Fibroblast of lung (primary cell): ENCODE measurements at regions not wholly inside any gene's neighbourhood (a gene's known extent, or its start where the extent isn't known, plus 50 kb on each side); places are given as distances from the start of the nearest gene placed in this dataset.

Experiments
- DNase-seq, 2 donors: peaks; one replicate each; pipeline versions ENCODE4 v3.0.0 to v3.0.0-alpha.2; 2010; ENCODE audit warnings: low read depth in 2 of 2
- H2AFZ ChIP-seq: 2 replicates; pipeline ENCODE4 v1.5.1; 2012; ENCODE audit warnings: low read length, control low read depth, inconsistent platforms
- H3K27ac ChIP-seq: 2 replicates; pipeline ENCODE4 v1.5.1; 2011; ENCODE audit warnings: low read length, control low read depth; ENCODE audit not compliant: insufficient read depth
- H3K27me3 ChIP-seq: 2 replicates; pipeline ENCODE4 v1.5.1; 2011; ENCODE audit warnings: mild to moderate bottlenecking, low read length; ENCODE audit not compliant: control insufficient read depth, insufficient read depth
- H3K36me3 ChIP-seq: 2 replicates; pipeline ENCODE4 v1.5.1; 2011; ENCODE audit warnings: low read length; ENCODE audit not compliant: control insufficient read depth, insufficient read depth
- H3K4me1 ChIP-seq: 2 replicates; pipeline ENCODE4 v1.5.1; 2011; ENCODE audit warnings: low read length; ENCODE audit not compliant: control insufficient read depth, insufficient read depth; ENCODE audit errors: extremely low read depth
- H3K4me2 ChIP-seq: 2 replicates; pipeline ENCODE4 v1.5.1; 2011; ENCODE audit warnings: low read length, control low read depth; ENCODE audit not compliant: insufficient read depth; ENCODE audit errors: extremely low read depth
- H3K4me3 ChIP-seq, 4 experiments: fragments of 200-600 bp in 1 of 4; sonication (generic) in 1 of 4; replicated peaks in 1 of 4; 2 replicates each; pipeline ENCODE4 v1.5.1; 2011 to 2016; ENCODE audit warnings: low read length in 4 of 4, low read depth in 3 of 4, mild to moderate bottlenecking in 3 of 4, control low read depth in 2 of 4, inconsistent platforms in 1 of 4, mixed read lengths in 1 of 4; ENCODE audit not compliant: insufficient read depth in 1 of 4; ENCODE audit errors: control extremely low read depth in 1 of 4
- H3K79me2 ChIP-seq: 2 replicates; pipeline ENCODE4 v1.5.1; 2012; ENCODE audit warnings: mild to moderate bottlenecking, low read length, inconsistent platforms; ENCODE audit not compliant: control insufficient read depth, insufficient read depth
- H3K9ac ChIP-seq: 2 replicates; pipeline ENCODE4 v1.5.1; 2011; ENCODE audit warnings: mild to moderate bottlenecking, low read length, control low read depth; ENCODE audit not compliant: insufficient read depth
- H3K9me3 ChIP-seq: 2 replicates; pipeline ENCODE4 v1.5.1; 2012; ENCODE audit warnings: low read depth, low read length; ENCODE audit not compliant: control insufficient read depth, insufficient read depth
- H4K20me1 ChIP-seq: 2 replicates; pipeline ENCODE4 v1.5.1; 2011; ENCODE audit warnings: low read length; ENCODE audit not compliant: control insufficient read depth, insufficient read depth; ENCODE audit errors: extremely low read depth
- EZH2 ChIP-seq: IDR thresholded peaks from 2 replicates; pipeline ENCODE4 v1.5.1; 2012; ENCODE audit warnings: low read length, control low read depth, mild to moderate bottlenecking; ENCODE audit errors: missing control alignments
- TF ChIP-seq, protein P1 (sequence below), 2 donors: IDR thresholded peaks in 1 of 2; conservative IDR thresholded peaks in 1 of 2; 1 replicate in 1 of 2; 2 replicates in 1 of 2; pipeline ENCODE4 v1.5.1; 2011 to 2012; ENCODE audit warnings: low read length in 2 of 2, control low read depth in 1 of 2, inconsistent platforms in 1 of 2, low read depth in 1 of 2, mild to moderate bottlenecking in 1 of 2

GRCh38 chr2:160721089-160722040 lies 227.8 kb upstream of the RBMS1 start:
- Histone ChIP-seq H3K27me3 (no peaks in the 10 kb centered on the region), H4K20me1 (no peaks in the 10 kb centered on the region), H3K9ac (no peak overlapping the region), H3K9me3 (no peaks in the 10 kb centered on the region), H3K27ac (no peak overlapping the region), H3K4me3 (no peak overlapping the region), H2AFZ (no peak overlapping the region), H3K79me2 (no peaks in the 10 kb centered on the region), H3K36me3 (no peaks in the 10 kb centered on the region), H3K4me2 (no peak overlapping the region), H3K4me1 (peaks cover 2% of the 10 kb centered on the region)
- peak in 1 of 2 donors; percentile 71 for DNase-seq
- TF ChIP-seq, protein P1, sequence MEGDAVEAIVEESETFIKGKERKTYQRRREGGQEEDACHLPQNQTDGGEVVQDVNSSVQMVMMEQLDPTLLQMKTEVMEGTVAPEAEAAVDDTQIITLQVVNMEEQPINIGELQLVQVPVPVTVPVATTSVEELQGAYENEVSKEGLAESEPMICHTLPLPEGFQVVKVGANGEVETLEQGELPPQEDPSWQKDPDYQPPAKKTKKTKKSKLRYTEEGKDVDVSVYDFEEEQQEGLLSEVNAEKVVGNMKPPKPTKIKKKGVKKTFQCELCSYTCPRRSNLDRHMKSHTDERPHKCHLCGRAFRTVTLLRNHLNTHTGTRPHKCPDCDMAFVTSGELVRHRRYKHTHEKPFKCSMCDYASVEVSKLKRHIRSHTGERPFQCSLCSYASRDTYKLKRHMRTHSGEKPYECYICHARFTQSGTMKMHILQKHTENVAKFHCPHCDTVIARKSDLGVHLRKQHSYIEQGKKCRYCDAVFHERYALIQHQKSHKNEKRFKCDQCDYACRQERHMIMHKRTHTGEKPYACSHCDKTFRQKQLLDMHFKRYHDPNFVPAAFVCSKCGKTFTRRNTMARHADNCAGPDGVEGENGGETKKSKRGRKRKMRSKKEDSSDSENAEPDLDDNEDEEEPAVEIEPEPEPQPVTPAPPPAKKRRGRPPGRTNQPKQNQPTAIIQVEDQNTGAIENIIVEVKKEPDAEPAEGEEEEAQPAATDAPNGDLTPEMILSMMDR (conservative IDR thresholded peaks at IDR 0.05 in 1 of 2, IDR thresholded peaks at IDR 0.05 in 1 of 2; ENCODE audit: low read depth in 1 of 2, low read length in 2 of 2), result no peak
- no peak for TF ChIP-seq EZH2

DNA sequence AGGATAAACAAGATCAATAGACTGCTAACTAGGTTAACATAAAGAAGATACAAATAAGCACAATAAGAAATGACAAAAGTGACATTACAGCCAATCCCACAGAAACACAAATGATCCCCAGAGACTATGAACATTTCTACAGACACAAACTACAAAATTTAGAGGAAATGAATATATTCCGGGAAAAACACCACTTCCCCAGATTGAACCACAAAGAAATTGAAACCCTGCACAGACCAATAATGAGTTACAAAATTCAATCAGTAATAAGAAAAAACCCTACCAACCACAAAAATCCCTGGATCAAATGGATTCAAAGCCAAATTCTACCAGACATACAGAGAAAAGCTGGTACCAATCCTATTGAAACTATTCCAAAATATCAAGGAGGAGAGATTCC lies 232.4 kb upstream of the RBMS1 start:
- Histone ChIP-seq H3K36me3 (no peaks in the 10 kb centered on the region), H3K4me3 (no peak overlapping the region), H3K4me1 (no peaks in the 10 kb centered on the region), H2AFZ (no peak overlapping the region), H3K4me2 (no peak overlapping the region), H3K9me3 (no peaks in the 10 kb centered on the region), H3K27ac (no peak overlapping the region), H3K9ac (no peak overlapping the region), H3K79me2 (no peaks in the 10 kb centered on the region), H4K20me1 (no peaks in the 10 kb centered on the region), H3K27me3 (no peaks in the 10 kb centered on the region)
- DNase-seq, result no peak
- TF ChIP-seq EZH2, result no peak
- TF ChIP-seq, protein P1 (conservative IDR thresholded peaks at IDR 0.05 in 1 of 2, IDR thresholded peaks at IDR 0.05 in 1 of 2; ENCODE audit: low read depth in 1 of 2, low read length in 2 of 2), result no peak

DNA sequence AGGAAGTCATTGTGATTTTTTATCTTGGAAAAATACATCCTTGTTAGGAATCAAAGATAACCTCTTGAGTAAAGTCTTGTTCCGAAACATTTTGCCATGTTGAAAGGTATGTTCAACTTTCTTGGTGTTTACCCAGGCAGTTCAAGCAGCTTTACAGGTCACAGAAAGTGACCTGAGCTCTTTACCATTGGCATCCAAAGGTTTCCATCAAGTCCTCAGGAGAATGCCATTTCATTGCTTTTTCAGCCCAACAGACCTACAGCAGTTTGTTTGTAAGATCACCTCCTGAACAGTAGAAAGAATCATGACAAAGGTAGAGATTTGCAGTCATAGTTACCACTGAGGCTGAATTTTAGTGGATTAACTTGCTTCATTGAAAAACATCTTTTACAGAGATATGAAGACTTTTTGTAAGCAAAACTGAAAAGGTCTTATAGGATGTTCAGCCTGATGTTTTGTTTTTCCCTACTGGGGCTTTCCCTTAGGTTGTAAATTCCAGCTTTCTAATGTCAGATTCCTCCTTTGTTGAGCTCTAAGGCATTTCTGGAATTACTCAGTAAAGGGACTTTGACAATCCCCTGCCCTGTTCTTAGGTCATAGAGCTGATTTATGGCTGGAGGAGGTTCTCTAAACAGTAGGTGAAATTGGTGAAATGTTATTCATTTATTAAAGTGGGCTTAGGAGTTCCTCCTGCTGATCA lies 236.8 kb upstream of the RBMS1 start:
- Histone ChIP-seq H3K27me3 (no peaks in the 10 kb centered on the region), H3K4me3 (no peak overlapping the region), H3K9me3 (no peaks in the 10 kb centered on the region), H3K4me1 (no peaks in the 10 kb centered on the region), H3K4me2 (no peak overlapping the region), H2AFZ (no peak overlapping the region), H4K20me1 (no peaks in the 10 kb centered on the region), H3K36me3 (no peaks in the 10 kb centered on the region), H3K79me2 (no peaks in the 10 kb centered on the region), H3K9ac (no peak overlapping the region), H3K27ac (no peak overlapping the region)
- TF ChIP-seq EZH2, result no peak
- TF ChIP-seq, protein P1 (conservative IDR thresholded peaks at IDR 0.05 in 1 of 2, IDR thresholded peaks at IDR 0.05 in 1 of 2; ENCODE audit: low read depth in 1 of 2, low read length in 2 of 2), result no peak
- no peak for DNase-seq
